DMS79 treated with DMSO at 0.1 percent for 48 hours (cell line): ENCODE measurements at regions not wholly inside any gene's neighbourhood (a gene's known extent, or its start where the extent isn't known, plus 50 kb on each side); places are given as distances from the start of the nearest gene placed in this dataset.

Experiments used
- DNase-seq: peaks from one replicate; lab custom pipeline; 2025; lab: John Stamatoyannopoulos, UW

GRCh38 chr16:73304008-73304774, 256.3 kb upstream of the ZFHX3 start:
- DNase-seq = no peak

GRCh38 chr16:73302942-73303341, 255.0 kb upstream of the ZFHX3 start:
- DNase-seq = no peak

- DNase-seq = no peak
Observed at GRCh38 chr16:73301984-73302383, 254.1 kb upstream of the ZFHX3 start.

GRCh38 chr16:73299346-73299745, 251.4 kb upstream of the ZFHX3 start:
- DNase-seq = no peak

- DNase-seq = no peak
Observed at GRCh38 chr16:73298562-73298961, 250.6 kb upstream of the ZFHX3 start.

- DNase-seq = no peak
Observed at GRCh38 chr16:73290258-73290657, 242.3 kb upstream of the ZFHX3 start.

- no peak for DNase-seq
Observed at GRCh38 chr16:73289232-73289631, 241.3 kb upstream of the ZFHX3 start.

- DNase-seq = no peak
Observed at GRCh38 chr16:73288520-73288919, 240.6 kb upstream of the ZFHX3 start.

GRCh38 chr16:73287859-73288405, 240.0 kb upstream of the ZFHX3 start:
- DNase-seq = no peak

GRCh38 chr16:73286346-73287267, 238.7 kb upstream of the ZFHX3 start:
- no peak for DNase-seq

GRCh38 chr16:73285436-73286201, 237.7 kb upstream of the ZFHX3 start:
- no peak for DNase-seq

GRCh38 chr16:73280388-73280787, 232.5 kb upstream of the ZFHX3 start:
- no peak for DNase-seq

GRCh38 chr16:73279451-73279850, 231.5 kb upstream of the ZFHX3 start:
- DNase-seq = no peak

GRCh38 chr16:73277071-73277470, 229.1 kb upstream of the ZFHX3 start:
- no peak for DNase-seq

GRCh38 chr16:73275448-73275847, 227.5 kb upstream of the ZFHX3 start:
- no peak for DNase-seq

- DNase-seq = no peak
Observed at GRCh38 chr16:73275024-73275423, 227.1 kb upstream of the ZFHX3 start.

- DNase-seq = no peak
Observed at GRCh38 chr16:73274140-73274539, 226.2 kb upstream of the ZFHX3 start.

GRCh38 chr16:73268366-73268993, 220.6 kb upstream of the ZFHX3 start:
- no peak for DNase-seq

GRCh38 chr16:73265935-73266334, 218.0 kb upstream of the ZFHX3 start:
- no peak for DNase-seq

GRCh38 chr16:73265124-73265837, 217.4 kb upstream of the ZFHX3 start:
- no peak for DNase-seq

GRCh38 chr16:73262931-73263330, 215.0 kb upstream of the ZFHX3 start:
- no peak for DNase-seq
